ENCODE measurements at regions not wholly inside any gene's neighbourhood (a gene's known extent, or its start where the extent isn't known, plus 50 kb on each side); places are given as distances from the start of the nearest gene placed in this dataset.

GRCh38 chr18:25464227-25464626, 112.3 kb upstream of the ZNF521 start:
- TF ChIP-seq CEBPB (IDR thresholded peaks at IDR 0.05; ENCODE audit: low read depth, low read length) (no peak), RCOR1 (IDR thresholded peaks at IDR 0.05; ENCODE audit: insufficient replicate concordance, low read length) (peak; percentile 87), POLR2A (IDR thresholded peaks at IDR 0.05; ENCODE audit: low read depth, low read length) (no peak), NFE2L2 (IDR thresholded peaks at IDR 0.05; ENCODE audit: low read depth, low read length) (no peak), RAD21 (IDR thresholded peaks at IDR 0.05; ENCODE audit: low read length) (no peak), SMC3 (IDR thresholded peaks at IDR 0.05; ENCODE audit: low read depth, low read length) (no peak)
- TF ChIP-seq, protein P1, sequence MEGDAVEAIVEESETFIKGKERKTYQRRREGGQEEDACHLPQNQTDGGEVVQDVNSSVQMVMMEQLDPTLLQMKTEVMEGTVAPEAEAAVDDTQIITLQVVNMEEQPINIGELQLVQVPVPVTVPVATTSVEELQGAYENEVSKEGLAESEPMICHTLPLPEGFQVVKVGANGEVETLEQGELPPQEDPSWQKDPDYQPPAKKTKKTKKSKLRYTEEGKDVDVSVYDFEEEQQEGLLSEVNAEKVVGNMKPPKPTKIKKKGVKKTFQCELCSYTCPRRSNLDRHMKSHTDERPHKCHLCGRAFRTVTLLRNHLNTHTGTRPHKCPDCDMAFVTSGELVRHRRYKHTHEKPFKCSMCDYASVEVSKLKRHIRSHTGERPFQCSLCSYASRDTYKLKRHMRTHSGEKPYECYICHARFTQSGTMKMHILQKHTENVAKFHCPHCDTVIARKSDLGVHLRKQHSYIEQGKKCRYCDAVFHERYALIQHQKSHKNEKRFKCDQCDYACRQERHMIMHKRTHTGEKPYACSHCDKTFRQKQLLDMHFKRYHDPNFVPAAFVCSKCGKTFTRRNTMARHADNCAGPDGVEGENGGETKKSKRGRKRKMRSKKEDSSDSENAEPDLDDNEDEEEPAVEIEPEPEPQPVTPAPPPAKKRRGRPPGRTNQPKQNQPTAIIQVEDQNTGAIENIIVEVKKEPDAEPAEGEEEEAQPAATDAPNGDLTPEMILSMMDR (conservative IDR thresholded peaks at IDR 0.05; ENCODE audit: low read depth, low read length): no peak
- TF ChIP-seq, protein P2, sequence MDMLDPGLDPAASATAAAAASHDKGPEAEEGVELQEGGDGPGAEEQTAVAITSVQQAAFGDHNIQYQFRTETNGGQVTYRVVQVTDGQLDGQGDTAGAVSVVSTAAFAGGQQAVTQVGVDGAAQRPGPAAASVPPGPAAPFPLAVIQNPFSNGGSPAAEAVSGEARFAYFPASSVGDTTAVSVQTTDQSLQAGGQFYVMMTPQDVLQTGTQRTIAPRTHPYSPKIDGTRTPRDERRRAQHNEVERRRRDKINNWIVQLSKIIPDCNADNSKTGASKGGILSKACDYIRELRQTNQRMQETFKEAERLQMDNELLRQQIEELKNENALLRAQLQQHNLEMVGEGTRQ (IDR thresholded peaks at IDR 0.05; ENCODE audit: low read depth, low read length): no peak

Data from IMR-90 (cell line).